Keratinocyte (primary cell): ENCODE measurements at regions not wholly inside any gene's neighbourhood (a gene's known extent, or its start where the extent isn't known, plus 50 kb on each side); places are given as distances from the start of the nearest gene placed in this dataset.

Experiments
- DNase-seq: peaks from one replicate; pipeline ENCODE4 v3.0.0-alpha.2; 2011; ENCODE audit warnings: low read depth, missing footprints, low spot score
- FAIRE-seq: peaks from 2 replicates; lab custom pipeline; 2011; peaks lifted over from hg19 to GRCh38; lab: Jason Lieb, UNC
- H2AFZ ChIP-seq: 2 replicates; pipeline ENCODE4 v1.6.0; 2012; ENCODE audit warnings: low read length, control low read depth, inconsistent platforms; ENCODE audit not compliant: control insufficient read depth
- H3K27ac ChIP-seq: 2 replicates; pipeline ENCODE4 v1.5.1; 2011; ENCODE audit warnings: low read length; ENCODE audit not compliant: control insufficient read depth, insufficient read depth
- H3K27me3 ChIP-seq: 3 replicates; pipeline ENCODE4 v1.6.0; 2011; ENCODE audit warnings: low read length; ENCODE audit not compliant: control insufficient read depth, insufficient read depth; ENCODE audit errors: extremely low read depth
- H3K36me3 ChIP-seq, 2 experiments: 2 replicates in 1 of 2; 3 replicates in 1 of 2; pipeline ENCODE4 v1.5.1; 2011; ENCODE audit warnings: low read length in 2 of 2, mild to moderate bottlenecking in 1 of 2; ENCODE audit not compliant: control insufficient read depth in 2 of 2, insufficient read depth in 2 of 2; ENCODE audit errors: extremely low read depth in 1 of 2
- H3K4me1 ChIP-seq: 3 replicates; pipeline ENCODE4 v1.5.1; 2011; ENCODE audit warnings: low read length; ENCODE audit not compliant: control insufficient read depth, insufficient read depth; ENCODE audit errors: extremely low read depth
- H3K4me2 ChIP-seq: 3 replicates; pipeline ENCODE4 v1.6.0; 2011; ENCODE audit warnings: low read depth, low read length; ENCODE audit not compliant: control insufficient read depth, insufficient read depth; ENCODE audit errors: extremely low read depth
- H3K4me3 ChIP-seq, 3 experiments: fragments of 200-600 bp in 1 of 3; sonication (generic) in 1 of 3; 2 replicates in 2 of 3; 3 replicates in 1 of 3; pipeline ENCODE4 v1.5.1; 2011 to 2016; ENCODE audit warnings: low read length in 3 of 3, mild to moderate bottlenecking in 3 of 3, control low read depth in 2 of 3, inconsistent platforms in 1 of 3, low read depth in 1 of 3, mixed read lengths in 1 of 3, mixed run types in 1 of 3, moderate library complexity in 1 of 3; ENCODE audit not compliant: control insufficient read depth in 2 of 3, insufficient read depth in 2 of 3; ENCODE audit errors: extremely low read depth in 1 of 3
- H3K79me2 ChIP-seq: 2 replicates; pipeline ENCODE4 v1.6.0; 2012; ENCODE audit warnings: low read length; ENCODE audit not compliant: control insufficient read depth, insufficient read depth
- H3K9ac ChIP-seq: 3 replicates; pipeline ENCODE4 v1.6.0; 2011; ENCODE audit warnings: low read length; ENCODE audit not compliant: control insufficient read depth, insufficient read depth; ENCODE audit errors: extremely low read depth
- H3K9me1 ChIP-seq: 3 replicates; pipeline ENCODE4 v1.6.0; 2011; ENCODE audit warnings: low read length; ENCODE audit not compliant: control insufficient read depth, insufficient read depth; ENCODE audit errors: extremely low read depth
- H3K9me3 ChIP-seq: 2 replicates; pipeline ENCODE4 v1.5.1; 2012; ENCODE audit warnings: low read depth, low read length; ENCODE audit not compliant: control insufficient read depth
- H4K20me1 ChIP-seq: 3 replicates; pipeline ENCODE4 v1.6.0; 2011; ENCODE audit warnings: low read length; ENCODE audit not compliant: control insufficient read depth, insufficient read depth; ENCODE audit errors: extremely low read depth
- CTCF ChIP-seq, 3 experiments: IDR thresholded peaks in 1 of 3; conservative IDR thresholded peaks in 1 of 3; optimal IDR thresholded peaks in 1 of 3; 2 replicates in 2 of 3; 3 replicates in 1 of 3; pipeline versions ENCODE3 to v1.5.1; 2011; ENCODE audit warnings: low read length in 3 of 3, mild to moderate bottlenecking in 3 of 3, moderate library complexity in 2 of 3, control low read depth in 1 of 3, inconsistent platforms in 1 of 3; ENCODE audit not compliant: insufficient read depth in 2 of 3; ENCODE audit errors: extremely low read depth in 1 of 3
- EZH2 ChIP-seq: IDR thresholded peaks from one replicate; pipeline ENCODE4 v1.6.1; 2012; ENCODE audit warnings: inconsistent platforms, mild to moderate bottlenecking, low read length, moderate library complexity
- dilution Hi-C: fragments of 300-500 bp; cut with MboI; formaldehyde crosslinking; loops from one replicate; pipeline ENCODE4 v1.7.0; 2020; ENCODE audit warnings: low sequenced_read_pairs; ENCODE audit not compliant: extremely low pct_ligation_motif_present

DNA sequence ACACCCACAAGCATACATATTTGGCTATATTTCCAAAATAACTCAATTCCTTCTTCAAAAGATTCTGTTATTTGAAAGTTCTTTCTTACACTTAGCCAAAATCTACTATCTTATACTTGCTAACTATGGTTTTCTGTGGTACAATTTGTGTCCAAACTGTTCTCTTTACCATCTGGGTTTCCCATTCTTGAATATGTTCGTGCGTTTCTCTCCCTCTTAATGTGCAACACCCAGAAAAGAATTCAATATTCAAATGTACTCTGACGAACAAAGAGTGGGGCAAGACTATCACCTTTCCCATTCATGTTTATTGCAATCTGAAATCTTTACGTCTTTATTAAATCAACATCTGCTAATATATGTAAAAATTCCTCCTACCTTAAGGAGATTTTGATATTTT is 912.7 kb downstream of the FAT4 start:
- no peaks in the 10 kb centered on the region for H3K9me3 ChIP-seq
- FAIRE-seq: no peak
- H3K4me3 ChIP-seq: no peak overlapping the region
- H3K9me1 ChIP-seq: no peaks in the 10 kb centered on the region
- H2AFZ ChIP-seq: no peak overlapping the region
- dilution Hi-C loops: no loop called here
- no peaks in the 10 kb centered on the region for H3K36me3 ChIP-seq
- H3K79me2 ChIP-seq: no peaks in the 10 kb centered on the region
- H3K4me1 ChIP-seq: no peaks in the 10 kb centered on the region
- DNase-seq: no peak
- no peak overlapping the region for H3K27ac ChIP-seq
- H4K20me1 ChIP-seq: no peaks in the 10 kb centered on the region
- no peak for TF ChIP-seq EZH2
- no peak for TF ChIP-seq CTCF (optimal IDR thresholded peaks at IDR 0.05 in 1 of 3, IDR thresholded peaks at IDR 0.05 in 1 of 3, conservative IDR thresholded peaks at IDR 0.05 in 1 of 3; ENCODE audit: extremely low read depth in 1 of 3, insufficient read depth in 2 of 3, low read length in 3 of 3)
- H3K4me2 ChIP-seq: no peak overlapping the region
- H3K9ac ChIP-seq: no peak overlapping the region
- no peaks in the 10 kb centered on the region for H3K27me3 ChIP-seq

DNA sequence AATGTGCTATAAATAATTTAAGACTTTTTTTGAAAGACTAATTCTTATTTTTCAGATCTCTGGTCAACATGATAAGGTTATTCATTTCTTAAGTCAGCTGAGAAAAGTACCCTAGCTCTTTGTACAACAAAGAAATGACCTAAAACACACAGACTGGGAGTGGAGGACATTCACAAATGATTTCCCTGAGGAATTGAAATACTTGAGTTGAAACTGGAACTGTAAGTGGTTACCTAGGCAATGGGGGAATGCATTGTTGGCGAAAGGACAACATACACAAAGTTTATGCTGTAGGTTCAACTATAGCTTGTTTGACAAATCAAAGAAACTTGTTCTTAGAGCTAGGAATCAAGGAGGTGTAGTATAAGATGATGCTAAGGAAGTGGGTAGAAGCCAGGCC is 915.5 kb downstream of the FAT4 start:
- Histone ChIP-seq H3K4me3 (no peak overlapping the region), H3K27me3 (no peaks in the 10 kb centered on the region), H3K36me3 (no peaks in the 10 kb centered on the region), H3K9ac (no peak overlapping the region), H3K9me1 (no peaks in the 10 kb centered on the region), H3K79me2 (no peaks in the 10 kb centered on the region), H4K20me1 (no peaks in the 10 kb centered on the region), H3K9me3 (no peaks in the 10 kb centered on the region), H3K27ac (no peak overlapping the region), H2AFZ (no peak overlapping the region), H3K4me1 (no peaks in the 10 kb centered on the region), H3K4me2 (no peak overlapping the region)
- DNase-seq (no peak), FAIRE-seq (no peak)
- TF ChIP-seq CTCF (optimal IDR thresholded peaks at IDR 0.05 in 1 of 3, IDR thresholded peaks at IDR 0.05 in 1 of 3, conservative IDR thresholded peaks at IDR 0.05 in 1 of 3; ENCODE audit: extremely low read depth in 1 of 3, insufficient read depth in 2 of 3, low read length in 3 of 3) (no peak), EZH2 (no peak)
- dilution Hi-C loops: no loop called here
